NCI-H2196 (cell line): ENCODE measurements at regions not wholly inside any gene's neighbourhood (a gene's known extent, or its start where the extent isn't known, plus 50 kb on each side); places are given as distances from the start of the nearest gene placed in this dataset.

Source experiments
- DNase-seq: peaks from one replicate; lab custom pipeline; 2025; ENCODE audit not compliant: unreplicated experiment; lab: John Stamatoyannopoulos, UW

DNA sequence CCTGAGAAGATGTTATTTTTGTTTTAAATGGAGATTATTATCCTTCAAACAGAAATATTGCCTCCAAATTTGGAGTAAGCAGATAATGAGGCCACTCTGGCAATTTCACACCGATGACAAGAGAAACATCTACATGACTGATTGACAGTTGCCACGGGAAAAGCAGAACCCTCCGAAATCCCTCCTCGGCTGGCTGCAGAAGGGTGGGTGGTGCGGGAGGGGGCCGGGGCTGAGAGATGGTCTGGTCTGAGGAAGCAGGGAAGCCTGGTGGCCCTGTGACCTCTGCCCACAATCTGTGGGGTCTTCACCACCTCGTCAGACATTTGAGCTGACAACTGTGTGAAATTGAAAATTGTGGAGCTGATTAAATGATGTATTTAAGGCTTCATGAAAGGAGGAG lies 503.2 kb downstream of the MN1 start:
- DNase-seq: no peak

DNA sequence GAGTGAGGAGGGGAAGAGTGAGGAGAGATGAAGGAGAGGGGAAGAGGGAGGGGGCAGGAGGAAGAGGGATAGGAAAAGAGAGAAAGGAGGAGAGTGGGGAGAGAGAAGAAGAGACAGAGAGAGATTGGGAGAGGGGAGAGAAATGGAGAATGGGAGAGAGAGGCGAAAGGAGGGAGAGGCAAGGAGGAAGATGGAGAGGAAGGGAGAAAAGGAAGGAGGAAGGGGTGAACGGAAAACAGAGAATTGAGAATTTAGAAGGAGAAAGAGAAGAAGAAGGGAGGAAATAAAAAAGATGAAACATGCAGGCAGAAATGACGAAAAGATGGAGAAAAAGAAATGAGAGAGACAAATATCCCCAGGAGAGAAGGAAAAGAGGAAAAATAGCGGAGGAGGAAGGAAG lies 502.8 kb downstream of the MN1 start:
- no peak for DNase-seq

DNA sequence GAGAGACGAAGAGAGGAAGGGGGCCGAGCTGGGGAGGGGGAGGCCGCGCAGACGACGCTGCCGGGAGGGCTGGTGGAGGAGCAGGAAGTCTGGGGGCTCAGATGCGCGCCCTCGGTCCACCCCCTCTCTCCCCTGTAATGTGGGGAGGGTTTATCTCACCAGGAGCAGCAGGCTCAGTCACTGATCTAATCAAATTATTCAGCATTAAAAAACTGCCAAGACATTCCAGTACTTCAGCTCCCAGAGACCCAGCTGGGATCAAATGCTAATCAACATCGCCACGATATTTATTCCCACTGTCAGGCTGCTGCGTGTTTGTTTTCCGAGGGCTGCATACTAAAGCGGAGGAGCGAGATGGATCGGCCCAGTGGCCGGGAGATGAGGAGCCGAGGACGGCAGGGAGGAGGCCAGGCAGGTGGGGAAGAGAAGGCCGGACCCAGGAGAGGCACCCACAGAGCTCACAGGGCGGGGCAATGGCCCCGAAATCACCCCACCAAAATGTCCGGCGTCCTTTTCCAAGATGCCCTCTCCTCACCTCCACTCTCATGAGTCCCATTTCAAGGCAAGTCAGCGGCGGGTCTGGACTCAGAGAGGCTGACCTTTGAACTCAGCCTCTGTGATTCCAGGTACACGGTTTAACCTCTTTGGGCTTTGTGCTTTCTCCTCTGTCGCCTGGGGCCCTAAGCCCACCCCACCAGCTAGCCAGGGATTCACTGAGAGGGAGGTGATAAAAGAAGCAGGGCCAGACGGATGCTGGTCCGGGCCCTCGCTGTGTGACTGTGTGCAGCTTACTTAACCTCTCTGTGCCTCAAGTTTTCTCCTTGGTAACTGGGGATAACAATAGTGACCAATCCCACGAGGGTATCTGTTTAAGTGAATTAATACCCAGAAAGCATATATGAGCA lies 502.1 kb downstream of the MN1 start:
- DNase-seq: no peak

DNA sequence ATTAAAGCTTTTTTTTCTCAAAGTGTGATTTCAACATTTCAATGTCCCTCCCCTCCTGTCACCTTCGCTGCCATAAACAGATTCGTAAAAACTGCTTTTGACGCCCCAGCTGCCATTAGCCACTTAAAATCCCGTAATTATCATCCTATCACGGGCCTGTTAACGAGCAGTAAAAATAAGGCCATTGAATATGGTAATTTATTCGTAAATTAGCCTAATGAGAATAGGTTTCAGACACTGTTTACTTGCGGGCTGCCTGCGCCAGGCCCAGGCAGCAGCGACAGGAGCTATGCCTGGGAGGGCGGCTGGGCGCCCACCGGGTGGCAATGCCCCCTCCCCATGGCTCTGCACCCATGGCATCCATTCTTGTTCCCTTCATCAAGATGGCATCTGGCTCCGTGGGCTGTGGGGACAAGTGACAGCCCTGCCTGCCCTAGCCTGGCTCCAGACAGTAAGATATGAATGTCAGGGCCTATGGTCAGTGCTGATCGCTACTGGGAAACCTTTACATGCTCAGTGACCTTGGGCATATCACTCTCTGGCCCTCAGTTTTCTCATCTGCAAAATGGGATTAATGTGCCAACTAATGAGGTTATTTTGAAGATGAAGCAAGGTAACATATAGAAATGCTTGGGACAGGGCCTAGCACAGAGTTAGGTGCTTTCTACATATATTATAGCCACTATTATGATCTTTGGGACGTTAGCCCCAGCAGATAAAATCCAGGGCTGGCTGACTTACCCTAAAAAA lies 500.8 kb downstream of the MN1 start:
- DNase-seq: no peak

DNA sequence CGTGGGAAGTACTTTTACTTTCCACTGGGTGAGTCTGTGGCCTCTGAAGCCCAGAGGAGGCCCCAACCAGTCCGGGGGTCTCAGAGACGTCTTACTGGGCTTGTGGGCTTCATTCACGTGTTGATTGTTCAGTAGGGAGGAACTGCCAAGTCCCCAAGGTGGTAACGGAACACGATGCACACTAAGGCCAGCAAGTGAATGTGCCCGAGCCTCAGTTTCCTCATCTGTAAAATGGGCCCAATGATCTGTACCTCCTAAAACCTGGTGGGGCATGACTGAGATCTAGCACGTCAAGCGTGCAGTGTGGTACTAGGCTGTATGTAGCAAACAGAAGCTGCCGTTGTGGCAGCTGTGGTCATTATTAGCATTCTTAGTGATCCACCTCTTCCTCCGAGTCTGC lies 499.1 kb downstream of the MN1 start:
- DNase-seq: no peak

DNA sequence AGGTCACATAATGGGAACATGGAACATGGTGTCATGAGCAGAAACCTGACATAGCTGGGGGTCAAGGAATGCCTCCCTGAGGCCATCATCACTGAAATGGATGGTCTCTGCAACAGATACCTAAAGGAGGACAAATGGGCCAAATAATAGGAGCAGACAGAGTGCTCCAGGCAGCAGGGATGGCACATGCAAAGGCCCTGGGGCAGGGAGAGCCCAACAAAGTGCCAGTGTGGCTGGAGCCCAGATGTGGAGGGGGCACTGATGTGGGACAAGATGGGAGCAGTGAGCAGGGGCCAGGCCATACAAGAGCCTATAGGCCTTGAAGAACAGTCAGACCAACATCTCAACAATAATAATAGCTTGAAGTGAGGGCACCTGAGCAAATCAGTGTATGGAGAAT lies 497.8 kb downstream of the MN1 start:
- no peak for DNase-seq

DNA sequence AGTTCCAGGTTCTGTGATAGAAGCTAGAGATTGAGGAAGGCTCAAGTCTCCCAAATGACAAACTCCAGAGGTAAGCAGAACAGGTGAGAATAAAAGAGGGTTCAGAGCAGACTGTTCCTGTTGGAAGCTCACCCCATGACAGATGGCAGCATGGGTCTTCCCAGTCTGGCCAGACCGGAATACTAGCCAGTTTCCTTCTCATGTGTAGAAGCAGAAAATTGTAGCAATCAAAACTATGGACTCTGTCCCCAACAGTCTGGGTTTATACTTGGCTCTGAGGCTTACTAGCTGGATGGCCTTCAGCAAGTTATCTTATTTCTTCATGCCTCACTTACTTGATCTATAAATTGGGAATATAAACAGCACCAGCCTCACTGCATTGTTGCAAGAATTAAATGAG lies 494.8 kb downstream of the MN1 start:
- DNase-seq: no peak

DNA sequence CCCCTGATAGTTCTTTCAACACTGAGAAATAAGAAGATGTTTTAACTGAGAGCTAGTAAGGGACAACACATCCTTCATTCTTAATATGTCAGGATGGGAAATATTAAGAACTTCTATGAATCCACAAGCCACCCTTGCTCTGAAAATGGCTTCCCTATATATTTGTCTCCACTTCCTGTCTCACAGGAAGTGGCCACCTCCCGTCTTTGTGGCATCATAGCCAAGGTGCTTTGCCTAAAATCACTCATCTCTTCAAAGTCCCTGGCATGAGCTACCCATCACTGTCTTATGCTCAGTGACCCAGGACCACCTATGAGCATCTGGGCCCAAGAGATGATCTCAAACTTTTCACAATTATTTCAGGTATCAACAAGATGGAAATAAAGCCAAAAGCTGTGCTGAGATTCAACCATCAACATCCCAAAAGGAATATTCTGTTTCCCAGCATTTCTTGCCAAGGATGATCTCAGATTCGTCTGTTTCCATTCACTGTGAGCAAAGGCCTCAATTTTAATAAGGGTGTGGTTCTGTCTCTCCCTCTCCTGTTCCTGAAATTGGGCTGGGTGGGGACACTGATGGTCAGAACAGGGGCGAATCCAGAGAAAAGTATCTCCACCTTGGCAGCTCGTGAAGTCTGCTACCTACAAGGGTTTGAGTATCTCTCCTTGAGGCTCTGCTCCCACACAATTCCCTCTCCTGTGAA lies 493.9 kb downstream of the MN1 start:
- no peak for DNase-seq

DNA sequence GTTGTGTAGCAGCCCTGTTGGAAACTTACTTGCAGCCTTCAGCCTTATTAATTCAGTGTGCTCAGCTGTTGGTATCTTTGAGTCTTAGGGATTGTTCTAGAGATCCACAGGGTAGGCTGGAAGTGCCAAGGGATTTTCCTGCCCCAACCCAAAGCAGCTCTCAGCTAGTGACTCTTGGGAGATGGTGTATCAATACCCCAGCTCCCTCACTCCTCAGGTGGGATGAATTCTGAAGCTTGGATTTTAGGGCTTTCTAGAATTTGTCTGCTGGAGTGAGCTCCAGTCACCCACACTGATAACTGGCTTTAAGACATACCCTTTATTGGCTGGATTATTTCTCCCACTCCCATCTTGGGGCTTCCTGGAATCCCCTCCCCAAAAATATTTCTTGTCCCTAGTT lies 493.0 kb downstream of the MN1 start:
- DNase-seq: no peak

DNA sequence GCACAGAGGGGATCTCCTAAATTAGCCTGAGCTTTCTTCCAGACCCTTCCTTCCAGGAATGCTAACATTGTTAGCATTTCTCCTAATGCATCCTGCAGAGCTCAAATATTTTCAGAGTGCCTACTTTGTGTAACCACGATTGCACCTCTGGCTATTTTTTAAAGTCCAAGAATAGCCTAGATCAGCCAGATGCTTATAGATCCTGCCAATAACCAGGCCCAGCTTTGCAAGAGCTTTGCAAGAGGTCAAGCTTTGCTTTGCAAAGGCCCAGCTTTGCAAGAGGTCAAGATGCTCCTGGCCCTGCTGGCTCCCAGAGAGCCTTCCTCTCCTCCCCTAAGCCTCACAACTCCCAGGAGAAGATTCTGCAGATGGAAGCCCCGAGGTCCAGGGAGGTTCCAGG lies 491.9 kb downstream of the MN1 start:
- no peak for DNase-seq

DNA sequence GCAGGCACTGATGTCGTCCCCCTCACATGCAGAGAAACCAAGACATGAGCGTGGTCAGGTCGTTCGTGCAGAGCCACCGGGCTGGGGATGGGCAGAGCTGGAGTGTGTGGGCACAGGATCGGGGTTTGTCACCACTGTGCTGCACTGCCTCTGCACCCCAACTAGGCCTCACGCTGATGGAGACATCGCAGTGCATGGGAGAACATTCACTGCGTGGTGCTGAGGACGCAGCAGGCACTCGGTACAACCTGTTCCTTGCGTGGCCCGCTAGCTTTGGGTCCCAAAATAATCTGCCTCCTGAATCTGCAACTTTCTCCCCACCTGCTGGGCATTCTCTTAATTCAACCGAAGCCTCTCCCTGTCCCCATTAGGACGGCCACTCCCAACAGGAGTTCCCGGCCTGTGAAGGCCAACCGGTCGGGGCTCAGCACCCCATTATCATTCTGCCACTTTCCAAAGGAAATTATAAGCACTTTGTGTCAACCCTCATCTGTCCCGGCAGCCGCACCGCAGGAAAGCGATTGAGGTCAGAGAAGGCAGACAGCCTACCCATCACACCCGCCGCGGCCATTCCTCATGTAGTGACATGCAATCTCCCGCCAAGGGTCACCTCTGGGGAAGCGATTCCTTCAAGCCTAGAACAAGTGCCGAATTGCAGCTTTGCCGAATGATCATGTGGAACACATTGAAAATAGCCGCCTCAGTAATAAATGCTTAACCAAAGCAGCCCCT lies 490.4 kb downstream of the MN1 start:
- DNase-seq: no peak

DNA sequence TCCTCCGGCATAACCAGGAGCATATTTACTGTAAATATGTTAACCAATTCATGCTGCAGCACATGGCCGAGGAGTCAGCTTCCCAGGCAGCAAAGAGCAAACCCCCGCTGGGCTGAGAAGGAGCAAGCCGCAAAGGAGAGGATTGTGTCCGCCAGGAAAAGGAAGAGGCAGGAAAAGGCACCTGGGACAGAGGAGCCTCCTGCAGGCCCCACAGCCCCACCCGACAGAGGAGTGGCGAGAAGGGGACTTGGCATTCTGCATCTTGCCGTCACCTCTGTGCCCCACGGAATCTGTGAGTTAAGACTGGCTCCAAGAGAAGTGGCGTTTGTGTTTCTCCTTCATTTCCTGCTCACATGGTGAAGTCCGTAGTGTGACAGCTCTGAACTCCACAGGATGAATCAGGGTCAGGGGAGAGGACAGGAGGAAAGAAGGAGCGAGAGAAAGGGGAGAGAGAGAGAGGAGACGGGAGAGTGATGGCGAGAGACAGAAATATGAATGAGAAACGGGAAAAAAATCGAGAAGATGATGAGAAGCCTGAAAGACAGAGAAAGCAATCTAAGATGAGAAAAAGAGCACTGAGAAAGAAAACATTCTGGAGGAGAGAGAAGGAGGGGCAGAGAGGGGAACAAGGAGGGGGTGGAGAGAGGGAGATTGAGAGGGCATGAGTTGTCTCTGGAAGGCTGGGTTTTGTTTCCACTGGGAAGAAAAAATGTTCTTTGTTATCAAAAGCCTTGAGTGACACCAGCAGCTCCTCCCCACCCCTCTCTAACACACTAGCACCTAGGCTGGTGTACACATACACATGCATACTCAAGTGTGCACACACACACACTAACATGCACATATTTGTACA lies 489.6 kb downstream of the MN1 start:
- no peak for DNase-seq

DNA sequence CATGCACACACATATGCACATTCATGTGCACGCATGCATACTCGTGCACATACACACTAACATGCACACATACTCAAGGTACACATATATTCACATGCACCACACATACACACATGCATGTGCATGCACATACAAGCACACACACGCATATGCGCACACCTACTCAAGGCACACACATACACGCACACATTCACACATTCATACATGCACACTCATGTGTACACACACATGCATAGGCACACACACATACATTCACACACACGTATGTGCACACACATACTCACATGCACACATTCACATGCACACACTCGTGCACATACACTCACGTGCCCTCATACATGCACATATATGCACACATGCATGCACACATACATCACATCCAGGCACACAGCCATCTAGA lies 489.0 kb downstream of the MN1 start:
- DNase-seq: no peak

DNA sequence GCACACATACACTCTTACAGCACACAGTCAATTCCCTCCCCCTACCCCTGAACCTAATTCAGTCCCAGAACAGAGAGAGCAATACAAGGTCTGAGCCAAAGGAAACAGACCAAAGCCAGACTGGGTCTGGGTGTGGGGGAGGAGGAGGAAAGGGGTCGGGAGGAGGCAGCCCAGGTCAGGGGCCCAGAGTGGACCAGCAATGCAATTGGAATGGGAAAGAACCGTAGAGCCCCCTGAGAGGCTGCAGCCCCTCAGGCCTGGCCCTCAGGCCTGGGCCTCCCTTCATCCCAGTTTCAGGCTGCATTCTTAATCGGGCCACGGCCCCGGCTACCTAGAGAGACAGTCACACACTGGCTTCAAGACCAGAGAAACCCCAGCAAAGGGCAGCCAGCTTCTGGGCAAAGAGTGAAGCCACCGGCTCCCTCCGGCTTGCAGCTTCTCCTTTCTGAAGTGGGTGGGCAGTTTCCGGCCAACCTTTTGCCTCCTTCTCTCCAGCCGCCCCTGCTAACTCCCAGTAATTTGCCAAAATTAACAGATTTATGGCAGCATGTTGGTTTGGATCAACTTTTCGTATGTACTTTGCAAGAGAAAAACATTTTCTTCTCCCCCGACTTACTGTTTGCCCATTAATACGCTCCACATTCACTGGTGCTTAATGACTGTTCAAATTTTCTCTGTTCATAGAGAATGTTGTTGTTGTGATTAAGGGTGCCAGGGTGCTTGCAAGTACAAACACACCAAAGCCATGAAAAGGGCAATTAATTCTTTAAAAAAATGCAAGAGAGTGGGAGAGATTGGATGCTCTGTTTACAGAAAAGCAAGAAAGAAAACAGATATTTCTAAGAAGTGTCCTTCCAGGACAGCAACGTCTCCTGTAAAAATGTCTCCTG lies 488.3 kb downstream of the MN1 start:
- DNase-seq: no peak

DNA sequence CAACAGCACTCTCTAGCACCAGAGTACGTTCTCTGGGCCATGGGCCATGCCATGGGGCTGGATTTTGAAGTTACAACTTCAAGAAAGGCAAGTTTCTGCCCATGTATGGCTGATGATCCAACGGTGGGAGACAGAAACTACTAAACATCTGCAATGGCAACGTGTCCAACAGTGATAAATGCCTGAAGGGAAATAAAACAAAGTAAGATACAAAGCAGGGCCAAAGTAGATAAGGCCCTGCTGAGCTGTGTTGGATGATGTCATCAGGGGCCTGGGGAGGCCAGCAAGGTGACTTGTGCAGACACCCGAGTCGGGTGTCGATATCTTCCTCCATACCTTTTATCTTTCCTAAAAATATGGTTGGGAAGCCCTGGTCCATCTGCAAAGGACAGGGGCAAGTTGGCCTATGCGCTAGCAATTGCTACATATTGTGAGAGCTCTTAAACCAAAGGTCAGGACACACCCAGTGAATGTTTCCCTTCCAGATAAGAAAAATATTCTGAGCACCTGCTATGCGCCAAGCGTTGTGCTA lies 487.2 kb downstream of the MN1 start:
- DNase-seq: no peak

DNA sequence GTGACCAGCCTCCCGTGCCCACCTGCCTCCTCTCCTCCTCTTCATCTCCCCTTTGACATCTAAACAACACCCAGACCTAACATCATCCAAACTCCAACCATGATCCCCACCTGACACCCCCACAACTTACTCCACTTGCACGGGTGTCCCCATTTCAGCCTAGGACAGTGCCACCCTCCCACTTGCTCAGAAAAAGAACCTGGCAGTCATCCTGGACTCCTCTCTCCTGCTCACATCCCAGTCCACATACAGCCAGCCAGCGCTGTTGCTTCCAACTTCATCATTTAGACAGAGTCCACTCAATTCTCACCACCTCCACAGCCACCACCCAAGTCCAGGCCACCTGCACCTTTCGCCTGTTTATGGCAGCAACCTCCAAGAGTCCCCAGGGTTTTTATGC lies 485.7 kb downstream of the MN1 start:
- DNase-seq: no peak

DNA sequence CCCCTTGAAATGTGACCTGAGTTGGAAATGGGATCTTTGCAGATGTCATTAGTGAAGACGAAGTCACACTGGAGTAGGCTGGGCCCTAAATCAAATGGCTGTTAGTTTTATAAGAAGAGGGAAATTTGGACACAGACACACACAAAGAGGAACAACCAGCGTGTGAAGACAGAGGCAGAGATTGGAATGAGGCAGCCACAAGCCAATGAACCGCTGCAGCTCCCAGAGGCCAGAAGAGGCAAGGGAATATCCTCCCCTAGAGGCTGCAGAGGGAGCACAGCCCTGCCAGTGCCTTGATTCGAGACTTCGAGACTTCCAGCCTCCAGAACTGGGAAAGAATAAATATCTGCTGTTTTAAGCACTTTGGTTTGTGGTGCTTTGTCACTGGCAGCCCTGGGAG lies 484.5 kb downstream of the MN1 start:
- no peak for DNase-seq

DNA sequence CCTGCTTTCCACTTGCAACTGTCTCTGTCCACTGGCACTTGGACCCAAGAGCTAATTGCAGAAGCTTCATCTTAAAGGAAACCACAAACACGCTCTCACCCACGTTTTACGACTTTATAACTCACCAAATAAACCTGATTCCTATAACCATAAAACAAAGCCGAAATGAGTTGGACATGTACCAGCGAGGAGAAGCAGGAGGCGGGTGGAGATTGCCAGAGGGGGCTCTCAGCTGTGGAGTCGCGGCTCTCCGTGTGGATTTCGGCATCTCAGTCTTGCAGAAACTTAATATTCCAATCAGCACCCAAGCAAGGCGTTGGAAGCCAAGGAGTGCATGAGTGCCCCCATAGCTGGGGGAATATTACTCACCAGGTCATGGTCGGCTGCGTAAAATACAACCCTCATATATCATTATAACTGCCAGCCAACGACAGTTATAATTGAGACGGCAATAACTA lies 483.6 kb downstream of the MN1 start:
- DNase-seq: no peak

DNA sequence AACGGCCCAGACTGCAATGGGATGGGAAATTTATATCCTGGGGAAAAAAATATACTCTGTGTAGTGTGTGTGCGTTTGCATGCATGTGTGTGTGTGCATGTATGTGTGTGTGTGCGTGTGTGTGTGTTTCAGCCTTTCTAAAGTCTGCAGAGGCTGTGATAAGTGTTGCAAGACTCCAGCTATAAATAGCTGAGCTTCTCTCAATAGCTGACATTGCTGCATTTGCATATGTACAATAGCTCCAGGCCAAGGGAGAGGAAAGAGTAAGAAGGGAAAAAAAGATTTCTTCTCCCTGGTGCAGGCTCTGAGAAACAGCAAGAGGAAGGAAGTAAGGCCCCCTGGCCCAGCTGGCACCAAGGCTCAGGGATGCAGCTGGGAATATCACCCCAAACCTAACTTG lies 483.0 kb downstream of the MN1 start:
- DNase-seq: no peak
